WTC11 (cell line): ENCODE measurements at regions not wholly inside any gene's neighbourhood (a gene's known extent, or its start where the extent isn't known, plus 50 kb on each side); places are given as distances from the start of the nearest gene placed in this dataset.

Source experiments
- E2F1 ChIP-seq: sonication (generic); formaldehyde crosslinking; IDR thresholded peaks from 2 replicates; pipeline ENCODE4 v1.8.0; 2022; ENCODE audit warnings: mild to moderate bottlenecking, missing genetic modification reagents
- FOXP1 ChIP-seq: sonication (generic); formaldehyde crosslinking; IDR thresholded peaks from 2 replicates; pipeline ENCODE4 v1.8.0; 2022; ENCODE audit warnings: missing genetic modification reagents, mild to moderate bottlenecking, moderate library complexity, borderline replicate concordance
- TEAD1 ChIP-seq: sonication (generic); formaldehyde crosslinking; IDR thresholded peaks from 2 replicates; pipeline ENCODE4 v1.8.0; 2022; ENCODE audit warnings: mild to moderate bottlenecking, missing genetic modification reagents
- TF ChIP-seq, protein P1 (sequence below): fragments of 200-600 bp; IDR thresholded peaks from 2 replicates; pipeline ENCODE4 v1.8.0; 2022; ENCODE audit warnings: antibody characterized with exemption
- TF ChIP-seq, protein P2 (sequence below): sonication (generic); formaldehyde crosslinking; IDR thresholded peaks from 2 replicates; pipeline ENCODE4 v1.8.1; 2022; ENCODE audit warnings: mild to moderate bottlenecking, moderate library complexity, missing genetic modification reagents

DNA sequence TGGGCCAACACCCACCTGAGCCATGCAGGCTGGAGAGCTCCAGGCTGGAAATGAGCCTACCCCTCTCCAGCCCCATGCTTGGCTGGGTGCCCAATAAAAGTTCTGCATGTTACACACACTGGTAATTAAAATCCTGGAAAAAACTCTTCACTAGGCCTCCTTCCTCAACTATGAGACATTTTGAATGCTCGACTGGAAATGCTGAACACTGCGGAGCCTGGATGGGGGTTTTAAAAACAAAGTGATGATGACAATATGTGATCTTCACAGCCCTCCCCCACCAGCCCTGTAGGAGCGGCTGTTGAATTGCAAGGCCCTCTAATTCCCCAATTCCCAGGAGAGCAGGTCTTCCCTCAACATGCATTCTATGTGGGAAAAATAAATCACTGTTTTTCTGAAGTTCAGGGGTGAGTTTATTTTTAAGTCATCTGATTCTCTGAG is 179.2 kb downstream of the TTC32 start:
- TF ChIP-seq, protein P1, sequence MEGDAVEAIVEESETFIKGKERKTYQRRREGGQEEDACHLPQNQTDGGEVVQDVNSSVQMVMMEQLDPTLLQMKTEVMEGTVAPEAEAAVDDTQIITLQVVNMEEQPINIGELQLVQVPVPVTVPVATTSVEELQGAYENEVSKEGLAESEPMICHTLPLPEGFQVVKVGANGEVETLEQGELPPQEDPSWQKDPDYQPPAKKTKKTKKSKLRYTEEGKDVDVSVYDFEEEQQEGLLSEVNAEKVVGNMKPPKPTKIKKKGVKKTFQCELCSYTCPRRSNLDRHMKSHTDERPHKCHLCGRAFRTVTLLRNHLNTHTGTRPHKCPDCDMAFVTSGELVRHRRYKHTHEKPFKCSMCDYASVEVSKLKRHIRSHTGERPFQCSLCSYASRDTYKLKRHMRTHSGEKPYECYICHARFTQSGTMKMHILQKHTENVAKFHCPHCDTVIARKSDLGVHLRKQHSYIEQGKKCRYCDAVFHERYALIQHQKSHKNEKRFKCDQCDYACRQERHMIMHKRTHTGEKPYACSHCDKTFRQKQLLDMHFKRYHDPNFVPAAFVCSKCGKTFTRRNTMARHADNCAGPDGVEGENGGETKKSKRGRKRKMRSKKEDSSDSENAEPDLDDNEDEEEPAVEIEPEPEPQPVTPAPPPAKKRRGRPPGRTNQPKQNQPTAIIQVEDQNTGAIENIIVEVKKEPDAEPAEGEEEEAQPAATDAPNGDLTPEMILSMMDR: no peak
- TF ChIP-seq TEAD1 (CRISPR knock-in tag) (no peak), FOXP1 (CRISPR knock-in tag) (no peak), E2F1 (CRISPR knock-in tag) (no peak)
- TF ChIP-seq, protein P2, sequence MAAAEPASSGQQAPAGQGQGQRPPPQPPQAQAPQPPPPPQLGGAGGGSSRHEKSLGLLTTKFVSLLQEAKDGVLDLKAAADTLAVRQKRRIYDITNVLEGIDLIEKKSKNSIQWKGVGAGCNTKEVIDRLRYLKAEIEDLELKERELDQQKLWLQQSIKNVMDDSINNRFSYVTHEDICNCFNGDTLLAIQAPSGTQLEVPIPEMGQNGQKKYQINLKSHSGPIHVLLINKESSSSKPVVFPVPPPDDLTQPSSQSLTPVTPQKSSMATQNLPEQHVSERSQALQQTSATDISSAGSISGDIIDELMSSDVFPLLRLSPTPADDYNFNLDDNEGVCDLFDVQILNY (CRISPR knock-in tag): no peak
